Iris pigment epithelial cell (primary cell): ENCODE measurements at regions not wholly inside any gene's neighbourhood (a gene's known extent, or its start where the extent isn't known, plus 50 kb on each side); places are given as distances from the start of the nearest gene placed in this dataset.

ENCODE experiments used
- DNase-seq: peaks from one replicate; pipeline ENCODE4 v3.0.0-alpha.2; 2011; ENCODE audit warnings: low read depth

GRCh38 chr6:109295109-109295773 is 87.0 kb downstream of the CD164 start:
- no peak for DNase-seq

DNA sequence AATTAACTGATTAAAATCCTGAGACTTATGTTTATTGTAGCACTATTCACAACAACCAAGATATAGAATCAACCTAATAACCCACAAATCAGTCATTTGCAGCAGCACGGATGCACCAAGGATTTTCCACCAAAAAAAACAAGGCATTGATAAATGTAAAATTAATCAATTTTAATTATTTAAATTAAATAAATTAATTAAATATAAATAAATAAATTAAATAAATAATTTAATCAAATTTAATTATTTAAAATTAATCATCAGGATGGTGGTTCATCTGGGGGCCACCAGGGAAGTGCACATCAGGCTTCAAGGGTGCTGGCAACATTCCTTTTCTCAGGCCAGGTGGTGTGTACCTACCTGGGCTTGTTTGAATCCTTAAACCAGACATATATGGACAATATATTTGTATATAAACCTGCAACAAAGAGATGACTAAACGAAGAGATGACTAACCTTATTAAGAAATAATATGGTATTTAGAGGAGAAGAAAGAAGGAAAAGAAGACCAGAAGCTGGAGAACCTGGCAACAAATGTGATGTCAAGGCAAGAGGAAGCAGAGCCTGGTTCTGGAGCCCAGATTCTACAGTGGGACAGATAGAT is 89.2 kb downstream of the CD164 start:
- no peak for DNase-seq

DNA sequence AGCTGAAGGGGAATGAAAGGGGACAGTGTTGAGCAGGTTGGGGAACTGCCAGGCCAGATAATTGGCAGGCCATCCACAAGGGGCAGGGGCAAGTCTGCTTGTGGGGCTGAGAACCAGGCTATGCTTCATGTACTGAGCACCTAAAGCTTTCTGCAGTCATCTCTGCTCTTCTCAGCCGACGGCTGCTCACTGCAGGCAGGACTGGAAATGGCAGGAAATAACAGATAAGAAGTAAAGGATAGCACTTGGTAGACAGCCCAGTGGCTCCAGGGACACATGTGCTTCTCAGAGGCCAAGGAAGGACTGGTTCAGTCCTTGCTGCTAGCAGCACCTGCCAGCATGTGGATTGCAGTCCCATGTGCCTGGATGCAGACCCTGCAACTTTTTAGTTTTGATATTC is 89.8 kb downstream of the CD164 start:
- DNase-seq: no peak

DNA sequence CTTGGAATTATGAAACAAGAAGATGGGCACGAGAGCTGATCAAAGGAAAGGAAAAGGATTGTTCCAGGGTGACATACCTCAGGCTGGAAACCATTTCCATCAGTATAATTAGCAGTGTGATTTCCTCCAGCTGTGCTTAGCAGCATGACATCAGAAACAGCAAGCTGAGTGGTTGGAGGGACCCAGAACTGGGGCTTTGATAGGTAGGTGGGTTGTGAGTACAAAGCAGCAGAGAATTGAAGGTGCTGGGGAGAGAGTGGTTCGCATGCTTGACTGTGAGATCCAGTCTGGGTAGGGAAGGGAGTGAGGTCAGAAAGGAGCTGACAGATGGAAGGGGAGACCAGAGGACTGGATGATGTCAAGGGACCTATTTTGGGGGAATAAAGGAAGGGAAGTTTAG is 90.4 kb downstream of the CD164 start:
- DNase-seq: no peak

DNA sequence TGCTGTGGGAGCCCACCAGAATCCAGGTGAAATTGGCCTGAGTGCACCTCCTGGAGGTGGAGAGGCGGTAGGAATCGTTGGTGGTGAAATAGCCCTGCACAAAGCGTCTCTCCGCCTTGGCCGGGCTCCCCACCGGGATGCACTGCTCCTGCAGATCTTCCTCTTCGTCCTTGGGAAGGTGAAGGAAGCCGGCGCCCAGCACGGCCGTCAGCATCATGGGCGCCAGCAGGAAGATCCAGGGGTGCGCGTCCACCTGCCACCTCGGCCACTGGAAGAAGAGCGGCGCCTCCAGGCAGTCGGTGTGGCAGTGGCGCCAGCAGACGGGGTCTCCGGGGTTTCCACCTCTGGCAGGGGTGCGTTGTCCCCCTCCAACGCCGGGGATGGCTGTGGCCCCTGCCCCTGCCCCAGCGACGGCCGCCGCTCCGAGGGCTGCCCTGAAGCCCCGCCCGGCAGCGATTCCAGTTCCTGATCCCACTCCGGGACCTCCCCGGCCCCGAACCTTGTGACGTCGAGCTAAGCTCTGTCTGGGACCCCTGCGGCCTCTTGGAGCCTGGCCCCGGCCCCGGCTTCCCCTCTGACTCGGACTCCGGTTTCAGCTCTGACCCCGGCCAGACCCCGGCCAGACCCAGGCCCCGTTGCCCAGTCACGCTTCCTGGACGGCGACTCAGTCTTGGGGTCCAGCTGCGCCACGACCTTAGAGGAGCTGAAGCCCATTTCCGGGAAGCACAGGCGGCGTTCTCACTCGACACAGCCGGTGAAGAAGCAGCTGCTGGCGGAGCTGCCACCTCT is 91.9 kb downstream of the CD164 start:
- DNase-seq: no peak

DNA sequence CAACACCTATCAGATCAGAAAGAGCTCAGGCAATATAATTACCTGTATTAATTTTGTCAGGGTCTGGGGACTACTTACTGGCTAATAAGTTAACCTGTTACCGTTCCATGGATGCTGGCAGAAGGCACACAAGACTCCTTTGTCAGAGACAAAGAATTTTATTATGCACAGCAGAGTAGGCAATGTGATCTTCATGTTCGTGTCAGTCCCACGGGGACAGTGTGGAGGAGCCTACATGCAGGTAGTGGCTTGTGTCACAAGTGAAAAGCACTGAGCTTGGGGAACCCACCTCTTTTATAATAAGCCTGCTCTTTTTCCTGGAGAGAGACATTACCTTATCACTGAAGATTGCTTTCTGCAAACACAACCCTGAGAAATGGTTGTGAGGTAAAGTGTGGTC is 96.9 kb downstream of the CD164 start:
- no peak for DNase-seq

DNA sequence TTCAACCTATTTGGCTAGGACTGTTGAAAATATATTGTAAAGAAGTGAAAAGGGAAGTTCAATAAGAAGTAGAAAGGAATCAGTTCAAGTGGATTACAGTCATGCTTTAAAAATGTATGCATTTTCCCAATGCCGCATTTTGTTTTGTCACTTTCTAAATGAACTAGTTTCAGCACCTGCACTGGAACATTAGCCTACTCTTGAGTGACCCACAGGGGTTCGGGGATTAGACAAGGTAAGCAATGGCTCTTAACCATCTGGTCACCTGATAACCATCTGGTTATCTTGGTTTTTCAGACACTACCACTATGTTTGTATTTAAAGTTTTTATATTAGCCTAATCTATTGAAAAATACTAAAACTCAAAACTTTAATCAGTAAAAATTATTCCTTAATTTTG is 97.6 kb downstream of the CD164 start:
- no peak for DNase-seq

GRCh38 chr6:109282756-109283155 is 99.5 kb downstream of the CD164 start:
- no peak for DNase-seq

- no peak for DNase-seq
Observed at GRCh38 chr6:109279628-109280027, 102.6 kb downstream of the CD164 start.

- DNase-seq: no peak
Observed at GRCh38 chr6:109271622-109272021, 110.6 kb downstream of the CD164 start.

DNA sequence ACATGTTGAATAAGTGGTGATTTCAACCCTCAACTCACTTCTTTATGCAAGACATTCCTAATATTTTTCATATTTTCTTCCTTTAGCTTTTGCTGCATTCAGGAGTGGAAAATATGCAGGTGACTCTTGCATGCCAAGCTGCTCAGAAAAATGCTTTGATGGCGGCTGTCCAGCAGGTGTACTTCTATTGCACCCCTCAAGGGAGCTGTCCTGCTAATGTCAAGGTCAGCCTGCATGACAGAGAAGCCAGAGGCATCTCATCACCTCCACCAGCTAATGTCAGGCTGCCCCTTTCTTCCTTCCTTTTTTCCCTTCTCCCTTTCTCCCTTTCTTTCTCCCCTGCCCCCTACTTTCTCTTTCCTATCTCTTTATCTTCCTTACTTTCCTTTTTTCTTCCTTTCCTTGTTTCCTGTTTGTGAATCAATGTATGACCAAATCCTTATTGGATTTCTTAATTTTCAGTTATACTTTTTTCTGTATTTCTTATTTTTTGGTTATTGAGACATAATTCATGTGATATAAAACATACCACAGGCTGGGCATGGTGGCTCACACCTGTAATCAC is 112.2 kb downstream of the CD164 start:
- DNase-seq: no peak

- DNase-seq: no peak
Observed at GRCh38 chr6:109269057-109269456, 113.2 kb downstream of the CD164 start.

GRCh38 chr6:109265530-109265929 is 116.7 kb downstream of the CD164 start:
- DNase-seq: no peak

GRCh38 chr6:109263873-109264700 is 118.2 kb downstream of the CD164 start:
- no peak for DNase-seq

GRCh38 chr6:109262261-109262660 is 120.0 kb downstream of the CD164 start:
- DNase-seq: no peak

GRCh38 chr6:109261811-109262210 is 120.5 kb downstream of the CD164 start:
- no peak for DNase-seq

- DNase-seq: no peak
Observed at GRCh38 chr6:109260701-109261100, 121.6 kb downstream of the CD164 start.

DNA sequence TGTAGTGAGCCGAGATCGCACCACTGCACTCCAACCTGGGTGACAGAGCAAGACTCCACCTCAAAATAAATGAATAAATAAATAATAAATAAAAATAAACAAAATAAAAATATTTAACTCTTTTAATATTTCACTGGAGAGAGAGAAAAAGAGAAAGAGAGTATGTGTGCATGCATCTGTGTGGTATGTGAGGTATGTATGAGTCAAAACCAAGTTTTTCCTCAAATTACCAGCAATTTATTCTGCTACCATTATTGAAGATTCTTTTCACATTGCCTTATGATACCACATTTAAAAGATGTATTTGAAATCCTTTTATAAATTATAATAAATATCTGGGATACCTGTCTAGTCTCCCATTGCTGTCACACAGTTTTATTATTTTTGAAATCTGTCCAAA is 122.1 kb downstream of the CD164 start:
- peak; percentile 60 for DNase-seq

GRCh38 chr6:109258129-109258528 is 124.1 kb downstream of the CD164 start:
- no peak for DNase-seq

- no peak for DNase-seq
Observed at GRCh38 chr6:109257494-109257893, 124.8 kb downstream of the CD164 start.

DNA sequence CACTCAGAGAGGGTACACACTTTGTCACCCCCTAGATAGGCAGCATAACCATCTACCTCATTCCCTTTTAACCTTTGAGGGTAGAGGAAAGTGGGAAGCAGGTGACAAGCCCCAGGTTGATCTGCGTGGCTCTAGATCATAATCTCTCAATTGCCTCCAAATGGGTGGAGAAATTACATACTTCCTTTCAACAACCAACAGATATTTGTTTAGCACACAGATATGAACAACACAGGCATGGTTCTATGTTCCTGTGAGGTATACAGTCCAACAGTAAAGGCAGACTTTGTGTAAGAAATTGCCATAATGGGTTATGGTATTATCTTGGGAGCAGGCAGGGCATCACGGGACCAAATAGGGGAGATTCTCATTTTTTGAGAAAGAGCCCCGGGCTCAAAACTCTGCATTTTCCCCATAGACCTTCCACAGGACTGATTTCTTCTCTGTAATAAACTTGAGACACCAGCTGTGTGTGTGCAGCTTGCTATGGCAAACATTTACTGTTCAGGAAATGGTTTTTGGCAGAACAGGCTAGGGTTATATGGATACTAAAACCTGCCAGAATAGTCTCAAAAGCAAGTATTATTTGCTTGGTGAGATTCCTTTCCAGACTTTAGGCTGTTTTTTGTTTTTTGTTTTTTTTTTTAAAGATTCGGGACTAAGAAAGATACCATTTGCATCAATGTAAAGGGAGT is 126.2 kb downstream of the CD164 start:
- DNase-seq: no peak

GRCh38 chr6:109255087-109255486 is 127.2 kb downstream of the CD164 start:
- no peak for DNase-seq
